Panc1 (cell line): ENCODE measurements at regions not wholly inside any gene's neighbourhood (a gene's known extent, or its start where the extent isn't known, plus 50 kb on each side); places are given as distances from the start of the nearest gene placed in this dataset.

Experiments used
- ATAC-seq: fragments of 200-7000 bp; cut with Tn5 transposase; 2 replicates; pipeline ENCODE4 v1.9.1; 2020; ENCODE audit warnings: mild to moderate bottlenecking, moderate library complexity
- BruUV-seq: library from RNA; stranded (reverse); fragments of 400-500 nt; replicated peaks from 2 replicates; lab custom pipeline; 2021; lab: Mats Ljungman, UMichigan
- CTCF ChIA-PET: fragments of 300-600 bp; sonication (Branson Sonifier 250); formaldehyde crosslinking; loops from one replicate; lab custom pipeline; 2022; ENCODE audit warnings: antibody characterized with exemption; lab: Charles Lee
- POLR2A ChIA-PET: fragments of 300-600 bp; sonication (Branson Sonifier 250); formaldehyde crosslinking; loops from one replicate; lab custom pipeline; 2022; ENCODE audit warnings: antibody characterized with exemption; lab: Charles Lee
- DNase-seq: peaks from one replicate; pipeline ENCODE4 v3.0.0-alpha.2; 2010; ENCODE audit warnings: low read depth, low spot score
- H3K27ac ChIP-seq: 2 replicates; pipeline ENCODE4 v1.5.1; 2011; ENCODE audit warnings: mild to moderate bottlenecking, low read length, inconsistent platforms
- H3K27me3 ChIP-seq: fragments of 200-500 bp; sonication (Bioruptor generic); 2 replicates; pipeline ENCODE4 v1.6.0; 2014; ENCODE audit warnings: low read length, inconsistent platforms; ENCODE audit not compliant: control insufficient read depth, insufficient read depth
- H3K36me3 ChIP-seq: fragments of 200-500 bp; sonication (Bioruptor generic); 2 replicates; pipeline ENCODE4 v1.5.1; 2014; ENCODE audit warnings: inconsistent platforms, mild to moderate bottlenecking, low read length, moderate library complexity; ENCODE audit not compliant: control insufficient read depth, insufficient read depth
- H3K4me1 ChIP-seq: 2 replicates; pipeline ENCODE4 v1.5.1; 2011; ENCODE audit warnings: inconsistent platforms, mild to moderate bottlenecking, low read length, moderate library complexity; ENCODE audit not compliant: control insufficient read depth, insufficient read depth
- H3K4me3 ChIP-seq, 2 experiments: 2 replicates each; pipeline ENCODE4 v1.5.1; 2011 to 2012; ENCODE audit warnings: low read depth in 2 of 2, low read length in 2 of 2, mild to moderate bottlenecking in 2 of 2, inconsistent platforms in 1 of 2, moderate library complexity in 1 of 2
- H3K9me3 ChIP-seq: fragments of 200-500 bp; sonication (Bioruptor generic); 2 replicates; pipeline ENCODE4 v1.5.1; 2014; ENCODE audit warnings: low read depth, mild to moderate bottlenecking, inconsistent platforms, low read length, moderate library complexity; ENCODE audit not compliant: control insufficient read depth, insufficient read depth
- CTCF ChIP-seq: fragments of 450-650 bp; IDR thresholded peaks from 2 replicates; pipeline ENCODE4 v1.5.1; 2017; ENCODE audit warnings: mild to moderate bottlenecking
- POLR2AphosphoS5 ChIP-seq: IDR thresholded peaks from 2 replicates; pipeline ENCODE4 v1.6.1; 2012; ENCODE audit warnings: mild to moderate bottlenecking, low read depth, low read length, moderate library complexity
- REST ChIP-seq, 2 experiments: IDR thresholded peaks; 2 replicates each; pipeline ENCODE4 v1.6.1; 2011 to 2012; ENCODE audit warnings: low read depth in 2 of 2, control low read depth in 1 of 2, low read length in 1 of 2, mild to moderate bottlenecking in 1 of 2, moderate library complexity in 1 of 2; ENCODE audit not compliant: insufficient read depth in 1 of 2
- SIN3A ChIP-seq: IDR thresholded peaks from 2 replicates; pipeline ENCODE4 v1.6.1; 2012; ENCODE audit warnings: low read depth, mild to moderate bottlenecking, low read length, moderate library complexity, borderline replicate concordance; ENCODE audit not compliant: insufficient read depth
- TCF7L2 ChIP-seq: IDR thresholded peaks from 2 replicates; pipeline ENCODE4 v1.6.1; 2011; ENCODE audit warnings: mild to moderate bottlenecking, low read depth, low read length, inconsistent platforms
- in situ Hi-C: cut with HindIII; loops from 2 replicates; pipeline ENCODE4 v1.10.0; 2016; ENCODE audit warnings: low sequenced_read_pairs, low pct_unique_long_range_greater_than_20kb
- intact Hi-C: fragments of 100-400 bp; cut with micrococcal nuclease; formaldehyde crosslinking; loops from one replicate; pipeline ENCODE4 v1.10.0; 2022; ENCODE audit not compliant: unreplicated experiment

- no peaks in the 10 kb centered on the region for H3K9me3 ChIP-seq
- no peaks in the 10 kb centered on the region; the same call in 1 of the 2 replicates for H3K4me1 ChIP-seq
- ATAC-seq (no peak; the same call in 1 of the 2 replicates), DNase-seq (no peak)
- H3K27me3 ChIP-seq = no peaks in the 10 kb centered on the region
- H3K36me3 ChIP-seq = no peaks in the 10 kb centered on the region
- CTCF ChIA-PET = no interaction called here
- POLR2A ChIA-PET = no interaction called here
- intact Hi-C loops (no loop called here), in situ Hi-C loops (no loop called here)
- BruUV-seq = no TSS peak
- H3K27ac ChIP-seq = no peak overlapping the region
- H3K4me3 ChIP-seq = no peak overlapping the region
- no peak for TF ChIP-seq POLR2AphosphoS5
Observed at GRCh38 chr1:10934150-10934818, 78.2 kb upstream of the TARDBP start.

GRCh38 chr1:10935246-10935645, 77.2 kb upstream of the TARDBP start:
- Histone ChIP-seq H3K27ac (no peak overlapping the region), H3K36me3 (no peaks in the 10 kb centered on the region), H3K9me3 (no peaks in the 10 kb centered on the region), H3K4me3 (no peak overlapping the region), H3K4me1 (peaks cover 4% of the 10 kb centered on the region; the same call in 1 of the 2 replicates), H3K27me3 (no peaks in the 10 kb centered on the region)
- DNase-seq = no peak
- ChIA-PET POLR2A (no interaction called here), CTCF (no interaction called here)
- intact Hi-C loops = no loop called here
- peak; percentile 27; the same call in 1 of the 2 replicates for ATAC-seq
- in situ Hi-C loops = no loop called here
- BruUV-seq = no TSS peak
- TF ChIP-seq TCF7L2 (no peak), REST (IDR thresholded peaks at IDR 0.05; ENCODE audit: insufficient read depth in 1 of 2, low read depth in 2 of 2, low read length in 1 of 2) (no peak), SIN3A (no peak), POLR2AphosphoS5 (no peak), CTCF (no peak)

- H3K4me1 ChIP-seq = peaks cover 7% of the 10 kb centered on the region; the same call in 1 of the 2 replicates
- in situ Hi-C loops (no loop called here), intact Hi-C loops (no loop called here)
- no peak overlapping the region for H3K4me3 ChIP-seq
- no peak overlapping the region for H3K27ac ChIP-seq
- no peaks in the 10 kb centered on the region for H3K36me3 ChIP-seq
- DNase-seq (no peak), ATAC-seq (no peak)
- ChIA-PET CTCF (interaction anchor here (0.5 kb wide), 1 partner anchor 95 kb away, joined by 3 read pairs; no protein-coding TSS in a partner anchor), POLR2A (no interaction called here)
- no TSS peak for BruUV-seq
- H3K9me3 ChIP-seq = no peaks in the 10 kb centered on the region
- H3K27me3 ChIP-seq = no peaks in the 10 kb centered on the region
- TF ChIP-seq CTCF (no peak), POLR2AphosphoS5 (no peak), REST (IDR thresholded peaks at IDR 0.05; ENCODE audit: insufficient read depth in 1 of 2, low read depth in 2 of 2, low read length in 1 of 2) (no peak), TCF7L2 (no peak), SIN3A (no peak)
Observed at GRCh38 chr1:10935724-10936123, 76.7 kb upstream of the TARDBP start.
